ENCODE measurements at regions not wholly inside any gene's neighbourhood (a gene's known extent, or its start where the extent isn't known, plus 50 kb on each side); places are given as distances from the start of the nearest gene placed in this dataset.

DNA sequence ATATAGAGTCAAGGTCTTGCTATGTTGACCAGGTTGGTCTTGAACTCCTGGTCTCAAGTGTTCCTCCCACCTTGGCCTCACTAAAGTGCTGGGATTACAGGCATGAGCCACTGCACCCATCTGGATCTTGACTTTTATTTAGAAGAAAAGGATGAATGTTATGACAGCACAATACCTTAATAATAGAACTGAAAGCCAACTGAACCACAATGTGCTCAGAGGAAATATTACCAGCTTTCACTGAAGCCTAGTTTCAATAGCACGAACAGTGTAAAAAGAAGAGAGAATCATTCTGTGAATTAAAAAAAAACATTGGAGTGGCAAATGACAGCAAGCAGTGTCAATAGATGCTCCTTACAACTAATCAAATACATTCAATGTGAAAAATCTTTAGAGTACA lies 239.2 kb upstream of the RMST start:
- TF ChIP-seq EZH2 (IDR thresholded peaks at IDR 0.05; ENCODE audit: borderline replicate concordance) (no peak), EZH2phosphoT487 (IDR thresholded peaks at IDR 0.05; ENCODE audit: low read depth, severe bottlenecking, unreplicated experiment) (no peak)
- TF ChIP-seq, protein P1, sequence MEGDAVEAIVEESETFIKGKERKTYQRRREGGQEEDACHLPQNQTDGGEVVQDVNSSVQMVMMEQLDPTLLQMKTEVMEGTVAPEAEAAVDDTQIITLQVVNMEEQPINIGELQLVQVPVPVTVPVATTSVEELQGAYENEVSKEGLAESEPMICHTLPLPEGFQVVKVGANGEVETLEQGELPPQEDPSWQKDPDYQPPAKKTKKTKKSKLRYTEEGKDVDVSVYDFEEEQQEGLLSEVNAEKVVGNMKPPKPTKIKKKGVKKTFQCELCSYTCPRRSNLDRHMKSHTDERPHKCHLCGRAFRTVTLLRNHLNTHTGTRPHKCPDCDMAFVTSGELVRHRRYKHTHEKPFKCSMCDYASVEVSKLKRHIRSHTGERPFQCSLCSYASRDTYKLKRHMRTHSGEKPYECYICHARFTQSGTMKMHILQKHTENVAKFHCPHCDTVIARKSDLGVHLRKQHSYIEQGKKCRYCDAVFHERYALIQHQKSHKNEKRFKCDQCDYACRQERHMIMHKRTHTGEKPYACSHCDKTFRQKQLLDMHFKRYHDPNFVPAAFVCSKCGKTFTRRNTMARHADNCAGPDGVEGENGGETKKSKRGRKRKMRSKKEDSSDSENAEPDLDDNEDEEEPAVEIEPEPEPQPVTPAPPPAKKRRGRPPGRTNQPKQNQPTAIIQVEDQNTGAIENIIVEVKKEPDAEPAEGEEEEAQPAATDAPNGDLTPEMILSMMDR (IDR thresholded peaks at IDR 0.05; ENCODE audit: poor library complexity): no peak
